Stimulated activated CD8-positive, alpha-beta memory T cell treated with anti-CD3 and anti-CD28 coated beads, Interleukin-2, amount 100 ng/mL, for 1 hour (primary cell): ENCODE measurements at regions not wholly inside any gene's neighbourhood (a gene's known extent, or its start where the extent isn't known, plus 50 kb on each side); places are given as distances from the start of the nearest gene placed in this dataset.

Experiments
- DNase-seq, 2 donors: peaks; one replicate each; pipeline ENCODE4 v3.0.0-alpha.2; 2020; ENCODE audit warnings: low read depth in 2 of 2

DNA sequence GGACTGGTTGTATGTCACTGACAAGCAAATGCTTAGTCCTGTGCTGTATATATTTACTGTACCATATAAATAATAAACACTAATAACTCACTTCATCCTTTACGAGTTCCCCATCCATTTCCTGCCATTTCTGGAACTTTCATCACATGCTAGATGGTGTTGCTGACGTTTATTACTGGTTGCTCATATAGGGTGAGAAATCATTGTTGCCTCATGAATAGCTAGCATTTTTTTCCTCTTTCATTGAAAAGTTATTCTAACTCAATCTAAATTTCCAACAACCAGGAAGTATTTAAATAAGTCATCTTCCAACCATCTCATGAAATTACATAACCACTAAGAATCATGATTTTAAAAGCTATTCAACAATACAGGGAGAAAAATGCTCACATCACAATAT, 88.6 kb upstream of the RCN1 start:
- no peak for DNase-seq

GRCh38 chr11:31997955-31998354, 92.9 kb upstream of the RCN1 start:
- no peak for DNase-seq

GRCh38 chr11:31996159-31996881, 94.6 kb upstream of the RCN1 start:
- DNase-seq, result no peak

DNA sequence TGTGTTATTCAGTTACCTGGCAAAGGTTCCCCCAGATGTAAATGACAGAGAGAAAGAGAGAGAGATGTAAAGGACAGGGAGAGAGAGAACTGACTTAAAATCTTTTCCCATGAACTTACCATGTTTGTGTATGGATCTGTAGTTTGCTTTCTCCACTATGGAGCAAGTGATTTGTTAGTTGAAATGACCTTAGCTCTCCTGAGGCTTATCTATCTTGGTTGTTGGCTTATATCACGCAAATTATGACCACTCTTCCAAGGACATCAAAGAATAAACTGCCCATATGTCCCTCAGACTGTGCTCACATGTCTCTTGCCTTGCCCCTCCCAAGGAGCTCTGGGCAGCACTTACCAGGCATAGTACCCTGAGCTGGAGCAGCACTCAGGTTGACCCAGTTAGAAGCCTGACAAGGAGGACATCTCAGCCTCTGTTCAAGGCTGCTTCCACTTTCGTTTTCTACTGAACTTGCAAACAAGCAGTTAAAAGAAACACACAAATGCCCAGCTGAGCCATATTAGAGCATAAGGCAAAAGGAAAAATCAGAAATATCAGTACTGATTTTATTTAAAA, 95.3 kb upstream of the RCN1 start:
- no peak for DNase-seq

- no peak for DNase-seq
These were observed 95.8 kb upstream of the RCN1 start for GRCh38 chr11:31995032-31995431.

DNA sequence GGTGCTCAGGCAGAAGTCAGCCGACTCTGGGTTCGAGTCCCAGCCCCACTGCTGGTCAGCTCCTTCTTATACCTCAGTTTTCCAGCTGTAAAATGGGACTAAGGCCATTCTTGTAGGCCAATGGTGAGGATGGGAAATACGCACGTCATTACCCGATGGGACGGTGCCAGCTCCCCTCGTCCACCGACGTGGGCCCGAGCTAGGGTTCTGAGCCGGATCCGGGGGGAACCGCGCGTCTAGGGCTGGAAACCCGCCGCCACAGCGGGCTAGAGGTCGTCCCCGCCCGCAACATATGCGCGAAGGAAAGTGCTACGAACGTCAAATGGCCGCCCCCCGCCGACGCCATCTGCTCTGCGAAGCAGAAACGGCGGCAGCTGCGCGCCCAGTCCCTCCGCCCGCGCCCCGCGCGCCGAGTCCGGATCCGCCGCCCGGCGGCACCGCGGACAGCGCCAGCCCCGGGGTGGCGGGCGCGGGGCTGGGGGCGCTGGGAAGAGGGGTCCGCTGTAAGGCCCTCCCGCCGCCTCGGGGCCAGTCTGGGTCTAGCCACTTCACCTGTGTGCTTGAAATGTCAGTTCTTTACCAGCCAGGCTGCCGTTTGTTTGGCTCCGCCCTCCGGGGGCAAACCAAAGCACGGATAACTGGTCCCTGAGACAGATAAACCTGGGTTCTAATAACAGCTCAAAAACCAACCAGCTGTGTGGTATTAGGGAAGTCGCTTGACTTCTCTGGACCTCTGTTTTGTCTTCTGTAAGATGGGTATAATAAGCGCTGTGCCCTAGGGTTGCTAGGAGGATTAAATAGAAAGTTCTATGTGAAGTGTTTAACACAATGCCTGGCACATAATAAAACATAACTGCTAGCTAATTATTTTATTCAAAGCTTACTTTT, 103.5 kb upstream of the RCN1 start:
- DNase-seq, result no peak

DNA sequence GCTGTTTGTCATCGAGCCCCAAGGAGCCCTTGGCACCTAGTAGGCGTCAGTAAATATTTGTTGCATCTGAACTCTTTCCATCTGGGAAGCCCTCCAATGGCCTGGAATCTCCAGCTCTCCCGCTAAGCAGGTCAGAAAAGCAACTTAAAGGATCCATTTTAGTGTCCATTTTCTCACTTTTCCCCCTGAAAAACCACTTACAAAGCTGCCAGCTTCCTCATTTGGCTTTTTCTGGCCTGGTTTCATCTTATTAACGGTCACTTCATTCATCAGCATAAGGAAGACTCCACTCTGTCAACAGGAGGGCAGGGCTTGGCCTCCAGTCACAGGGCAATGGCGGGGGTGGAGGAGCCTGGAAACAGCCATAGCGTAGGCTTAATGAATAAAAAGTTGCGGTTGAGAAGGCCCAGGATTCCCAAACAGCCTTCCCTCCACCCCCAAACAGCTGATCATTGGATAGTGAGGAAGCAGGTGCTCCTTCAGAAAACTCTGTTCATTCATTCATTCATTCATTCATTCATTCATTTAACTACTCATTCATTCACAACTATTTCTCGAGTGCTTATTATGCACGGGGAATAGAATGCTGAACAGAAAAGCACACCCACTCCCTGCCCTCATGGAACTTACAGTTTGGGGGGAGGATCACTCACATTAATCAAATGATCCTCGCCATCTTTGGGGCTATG, 104.5 kb upstream of the RCN1 start:
- no peak for DNase-seq

GRCh38 chr11:31981457-31981856, 109.4 kb upstream of the RCN1 start:
- no peak for DNase-seq

GRCh38 chr11:31977343-31977742, 113.5 kb upstream of the RCN1 start:
- no peak for DNase-seq

DNA sequence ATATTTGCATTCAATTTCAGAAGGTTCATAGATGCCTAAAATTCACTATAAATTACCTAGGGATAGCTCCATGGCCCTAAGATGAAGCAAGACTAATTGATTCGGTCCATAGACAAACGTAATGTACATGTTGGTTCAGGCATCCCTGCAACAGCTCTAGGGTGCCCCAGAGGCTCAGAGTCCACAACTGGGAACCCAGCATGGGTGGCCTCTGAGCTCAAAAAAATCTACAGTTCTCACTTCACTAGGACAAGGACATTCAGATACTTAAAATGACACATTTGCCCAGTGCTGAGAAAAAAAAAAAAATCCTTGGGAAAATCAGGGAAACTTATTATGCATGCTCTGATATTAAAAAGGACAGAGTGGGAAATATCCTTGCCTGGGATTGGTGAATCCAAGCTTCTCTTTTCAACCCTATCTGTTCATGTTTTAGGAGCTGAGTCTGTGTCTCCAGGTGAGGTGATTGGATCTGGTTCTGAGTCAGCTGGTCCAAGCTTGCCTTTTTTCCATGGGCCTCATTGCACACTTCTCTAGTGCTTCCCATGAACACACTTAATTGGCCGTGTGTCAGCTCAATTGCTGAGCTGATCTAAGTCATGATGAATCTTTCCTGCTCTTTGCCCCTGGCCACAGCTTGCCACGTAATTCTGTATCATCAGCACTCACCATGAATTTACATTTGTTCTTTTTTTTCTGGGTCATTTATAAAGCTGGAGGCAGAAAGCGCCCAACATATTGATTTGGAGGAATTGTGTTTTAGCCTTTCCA, 116.3 kb upstream of the RCN1 start:
- DNase-seq, result no peak

DNA sequence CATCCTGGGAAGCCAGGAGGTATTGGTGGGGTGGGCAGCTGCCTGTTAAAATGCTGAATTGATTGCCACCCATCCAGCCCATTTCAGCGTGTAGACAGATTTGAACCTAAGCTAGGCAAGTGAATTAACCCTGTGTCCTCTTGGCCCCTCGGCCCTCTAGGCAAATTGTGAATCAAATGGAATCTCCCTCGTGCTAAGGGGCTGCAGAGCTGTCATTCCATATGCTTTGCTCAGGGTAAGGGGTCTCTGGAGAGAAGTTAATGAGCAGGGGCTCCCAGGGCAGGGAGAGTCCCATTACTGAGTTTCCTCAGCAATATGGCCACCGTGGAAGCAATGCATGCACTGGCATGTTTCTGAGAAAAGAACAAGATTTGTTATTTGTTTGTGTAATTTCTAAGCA, 117.7 kb upstream of the RCN1 start:
- DNase-seq, result no peak

DNA sequence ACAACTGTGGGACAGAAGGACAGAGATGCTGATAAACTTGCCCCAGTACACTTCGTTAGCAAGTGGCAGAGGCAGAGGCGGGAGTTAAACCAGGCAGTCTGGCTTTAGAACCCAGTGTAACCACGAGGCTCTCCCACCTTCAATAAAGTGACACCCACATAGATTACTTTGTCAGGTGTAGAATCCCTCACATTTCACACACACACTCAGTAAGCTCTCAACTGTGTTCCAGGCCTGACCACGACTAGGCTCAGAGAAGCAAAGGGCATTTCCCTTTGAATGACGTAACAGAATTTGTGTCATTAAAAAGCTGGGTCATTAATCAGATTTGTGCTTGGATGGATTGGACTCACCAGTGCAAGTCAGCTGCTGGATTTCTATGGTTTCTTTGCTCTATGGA, 118.3 kb upstream of the RCN1 start:
- no peak for DNase-seq

GRCh38 chr11:31969359-31969702, 121.5 kb upstream of the RCN1 start:
- no peak for DNase-seq

DNA sequence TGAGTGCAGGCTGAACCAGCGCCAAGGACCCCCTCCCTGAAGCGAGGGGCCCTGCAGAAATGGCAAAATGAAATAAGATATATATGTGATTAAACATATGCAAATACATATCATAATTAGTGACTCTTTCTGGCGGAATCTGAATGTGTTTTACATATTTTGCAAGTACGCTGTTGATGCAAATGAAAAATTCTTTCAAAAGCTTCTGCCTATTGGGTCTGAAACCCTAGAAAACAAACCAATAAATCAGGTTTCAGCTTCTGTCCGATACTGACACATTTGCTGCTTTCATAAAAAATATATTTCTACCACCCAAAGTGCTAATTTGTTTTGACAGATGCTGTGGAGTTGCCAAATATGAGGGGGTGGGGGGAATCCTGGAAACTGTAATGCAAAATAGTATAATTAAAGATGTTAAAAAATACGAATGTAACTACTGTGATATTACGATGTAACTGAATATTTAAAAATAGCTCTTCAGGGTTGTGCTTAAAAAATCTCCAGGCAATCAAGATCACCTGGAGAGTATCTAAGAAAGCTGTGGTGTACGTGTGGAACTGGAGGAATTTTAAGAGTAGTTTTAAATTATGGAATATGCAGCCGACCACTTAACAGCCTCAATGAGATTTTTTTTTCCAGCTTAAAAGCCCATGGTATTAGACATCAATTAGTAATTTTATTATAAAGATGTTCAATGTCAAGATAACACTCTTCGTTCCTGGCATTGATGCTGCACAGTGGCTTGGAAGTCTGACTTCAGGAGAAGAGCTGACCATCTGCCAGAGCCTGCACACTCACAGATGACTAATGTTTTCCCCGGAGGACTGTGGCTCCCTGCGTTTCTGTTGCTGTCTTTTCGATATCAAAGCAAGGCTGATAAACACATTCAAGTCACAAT, 122.2 kb upstream of the RCN1 start:
- DNase-seq, result no peak

DNA sequence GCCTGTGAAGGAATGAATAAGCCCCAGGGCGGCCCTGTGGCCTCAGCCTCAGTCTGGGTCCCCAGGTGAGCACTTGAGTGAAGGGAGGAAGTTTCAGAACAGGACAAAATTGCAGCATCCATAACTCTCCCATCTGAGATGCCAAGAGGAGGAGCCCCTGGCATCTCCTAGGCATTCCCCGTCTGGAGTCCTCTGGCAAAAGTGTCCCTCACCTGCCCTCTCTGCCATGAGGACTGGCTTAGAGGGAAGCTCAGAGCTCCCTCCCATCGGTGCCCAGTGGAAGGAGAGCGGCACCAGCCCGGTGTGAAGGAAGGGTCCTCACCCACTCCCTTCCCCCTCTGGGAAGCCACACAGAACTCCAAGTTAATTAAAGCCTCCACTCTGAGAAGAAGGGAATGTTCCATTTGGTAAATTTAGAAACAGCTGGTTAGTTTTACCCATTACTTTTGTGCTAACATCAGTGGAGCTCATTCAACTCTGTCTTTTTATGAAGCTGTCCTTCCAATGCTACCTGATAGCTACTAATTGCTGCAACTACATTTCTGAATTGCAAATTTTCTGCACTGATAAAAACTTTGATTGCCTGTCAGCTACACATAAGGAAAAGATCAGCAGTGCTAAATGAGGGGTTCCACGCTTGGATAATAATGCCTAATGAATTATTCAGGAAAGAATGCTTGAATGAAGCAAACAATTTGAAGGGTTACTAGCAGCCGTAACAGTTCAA, 123.3 kb upstream of the RCN1 start:
- DNase-seq, result no peak

DNA sequence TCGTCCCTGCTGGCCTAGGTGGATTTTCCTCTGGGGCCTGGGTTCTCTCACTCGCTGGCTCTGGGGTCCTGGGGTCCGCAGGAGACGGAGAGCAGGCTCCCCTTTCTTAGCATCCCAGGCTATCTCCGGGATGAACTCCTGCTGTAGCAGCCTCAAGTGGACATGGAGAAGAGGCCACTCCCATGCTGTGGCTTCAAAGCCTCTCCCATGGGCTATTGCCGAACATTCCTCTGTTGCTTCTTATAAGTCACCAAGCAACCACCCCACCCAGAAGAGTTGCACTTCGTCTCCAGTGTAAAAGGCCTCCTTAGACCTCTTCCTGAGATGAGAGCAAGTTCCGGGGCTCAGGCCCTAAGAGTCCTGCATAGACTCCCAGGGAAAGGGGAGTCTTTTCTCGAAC, 124.0 kb upstream of the RCN1 start:
- DNase-seq, result no peak

- no peak for DNase-seq
These were observed 126.7 kb upstream of the RCN1 start for GRCh38 chr11:31964181-31964580.

GRCh38 chr11:31960126-31960525, 130.7 kb upstream of the RCN1 start:
- DNase-seq, result no peak

DNA sequence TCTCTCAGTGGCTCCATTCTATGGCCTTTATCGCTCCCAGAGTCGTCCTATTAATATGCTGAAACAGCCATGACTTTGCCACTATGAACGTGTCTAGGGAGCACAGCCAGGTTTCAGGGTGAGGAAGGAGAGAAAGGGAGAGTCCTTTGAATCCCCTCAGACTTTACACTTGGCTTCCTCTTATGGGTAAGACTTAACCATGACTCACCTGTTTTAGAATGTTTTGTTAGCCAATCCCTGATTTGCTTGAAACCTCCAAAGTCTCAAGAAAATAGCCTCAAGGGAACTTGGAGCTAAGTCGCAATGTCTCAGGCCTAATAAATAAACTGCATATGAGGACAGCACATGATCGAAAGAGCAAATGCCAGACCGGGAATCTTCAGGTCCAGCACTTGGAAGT, 131.2 kb upstream of the RCN1 start:
- DNase-seq, result no peak
